ENCODE measurements at regions not wholly inside any gene's neighbourhood (a gene's known extent, or its start where the extent isn't known, plus 50 kb on each side); places are given as distances from the start of the nearest gene placed in this dataset.

DNA sequence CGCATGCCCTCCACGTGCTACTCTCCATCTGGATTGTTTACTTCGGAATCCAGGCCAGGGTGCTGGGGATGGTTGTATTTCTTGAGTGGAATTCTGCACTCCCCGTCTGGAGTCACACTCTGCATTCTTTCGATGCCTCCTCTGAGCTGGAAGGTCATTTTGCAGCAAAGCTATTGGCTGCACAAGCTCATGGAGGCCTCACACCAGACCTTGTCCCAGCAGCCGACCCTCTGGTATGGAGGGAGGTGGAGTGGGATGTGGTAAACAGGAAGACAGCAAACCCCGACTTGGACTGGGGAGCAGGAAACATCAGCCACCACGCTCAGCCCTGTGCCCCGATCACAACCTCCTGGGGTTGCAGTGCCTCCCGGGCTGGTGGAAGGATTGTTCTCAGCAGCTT, 225.3 kb upstream of the LNX1 start:
- no peak for TF ChIP-seq MXI1 (conservative IDR thresholded peaks at IDR 0.05; ENCODE audit: poor library complexity, severe bottlenecking)
- no peak for TF ChIP-seq POLR2AphosphoS5 (IDR thresholded peaks at IDR 0.05)
- TF ChIP-seq CTCF (IDR thresholded peaks at IDR 0.05; ENCODE audit: poor library complexity, severe bottlenecking), result no peak
- TF ChIP-seq, protein P1, sequence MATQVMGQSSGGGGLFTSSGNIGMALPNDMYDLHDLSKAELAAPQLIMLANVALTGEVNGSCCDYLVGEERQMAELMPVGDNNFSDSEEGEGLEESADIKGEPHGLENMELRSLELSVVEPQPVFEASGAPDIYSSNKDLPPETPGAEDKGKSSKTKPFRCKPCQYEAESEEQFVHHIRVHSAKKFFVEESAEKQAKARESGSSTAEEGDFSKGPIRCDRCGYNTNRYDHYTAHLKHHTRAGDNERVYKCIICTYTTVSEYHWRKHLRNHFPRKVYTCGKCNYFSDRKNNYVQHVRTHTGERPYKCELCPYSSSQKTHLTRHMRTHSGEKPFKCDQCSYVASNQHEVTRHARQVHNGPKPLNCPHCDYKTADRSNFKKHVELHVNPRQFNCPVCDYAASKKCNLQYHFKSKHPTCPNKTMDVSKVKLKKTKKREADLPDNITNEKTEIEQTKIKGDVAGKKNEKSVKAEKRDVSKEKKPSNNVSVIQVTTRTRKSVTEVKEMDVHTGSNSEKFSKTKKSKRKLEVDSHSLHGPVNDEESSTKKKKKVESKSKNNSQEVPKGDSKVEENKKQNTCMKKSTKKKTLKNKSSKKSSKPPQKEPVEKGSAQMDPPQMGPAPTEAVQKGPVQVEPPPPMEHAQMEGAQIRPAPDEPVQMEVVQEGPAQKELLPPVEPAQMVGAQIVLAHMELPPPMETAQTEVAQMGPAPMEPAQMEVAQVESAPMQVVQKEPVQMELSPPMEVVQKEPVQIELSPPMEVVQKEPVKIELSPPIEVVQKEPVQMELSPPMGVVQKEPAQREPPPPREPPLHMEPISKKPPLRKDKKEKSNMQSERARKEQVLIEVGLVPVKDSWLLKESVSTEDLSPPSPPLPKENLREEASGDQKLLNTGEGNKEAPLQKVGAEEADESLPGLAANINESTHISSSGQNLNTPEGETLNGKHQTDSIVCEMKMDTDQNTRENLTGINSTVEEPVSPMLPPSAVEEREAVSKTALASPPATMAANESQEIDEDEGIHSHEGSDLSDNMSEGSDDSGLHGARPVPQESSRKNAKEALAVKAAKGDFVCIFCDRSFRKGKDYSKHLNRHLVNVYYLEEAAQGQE (IDR thresholded peaks at IDR 0.05; ENCODE audit: borderline replicate concordance), result no peak
- no peak for TF ChIP-seq EP300 (conservative IDR thresholded peaks at IDR 0.05; ENCODE audit: poor library complexity, severe bottlenecking)
- no peak for TF ChIP-seq EZH2 (IDR thresholded peaks at IDR 0.05; ENCODE audit: borderline replicate concordance, insufficient read depth, low read length, poor library complexity, severe bottlenecking)
- TF ChIP-seq SMC3 (conservative IDR thresholded peaks at IDR 0.05; ENCODE audit: poor library complexity), result no peak
- TF ChIP-seq RAD21 (conservative IDR thresholded peaks at IDR 0.05), result no peak
- TF ChIP-seq TAF1 (IDR thresholded peaks at IDR 0.05; ENCODE audit: low read depth), result no peak
